Neural cell (in vitro differentiated cells): ENCODE measurements at regions not wholly inside any gene's neighbourhood (a gene's known extent, or its start where the extent isn't known, plus 50 kb on each side); places are given as distances from the start of the nearest gene placed in this dataset.

Experiments used
- EP300 ChIP-seq: fragments of 450-650 bp; conservative IDR thresholded peaks from 2 replicates; pipeline ENCODE4 v1.6.1; 2014; ENCODE audit warnings: antibody characterized with exemption, mild to moderate bottlenecking, moderate library complexity; ENCODE audit not compliant: poor library complexity, severe bottlenecking
- EZH2 ChIP-seq: fragments of 200-600, 300-800 bp; shearing (Covaris generic), sonication (generic); IDR thresholded peaks from 2 replicates; pipeline ENCODE4 v1.6.1; 2014; ENCODE audit warnings: antibody characterized with exemption, low read length, borderline replicate concordance, mild to moderate bottlenecking; ENCODE audit not compliant: insufficient read depth, poor library complexity, severe bottlenecking
- RAD21 ChIP-seq: fragments of 450-650 bp; conservative IDR thresholded peaks from 2 replicates; pipeline ENCODE4 v1.6.1; 2014; ENCODE audit warnings: antibody characterized with exemption, mild to moderate bottlenecking, moderate library complexity
- SMC3 ChIP-seq: fragments of 450-650 bp; conservative IDR thresholded peaks from 2 replicates; pipeline ENCODE4 v1.6.1; 2014; ENCODE audit warnings: antibody characterized with exemption, mild to moderate bottlenecking, moderate library complexity; ENCODE audit not compliant: poor library complexity
- TF ChIP-seq, protein P1 (sequence below): fragments of 450-650 bp; IDR thresholded peaks from 2 replicates; pipeline ENCODE4 v1.5.1; 2014; ENCODE audit warnings: antibody characterized with exemption, mild to moderate bottlenecking, moderate library complexity; ENCODE audit not compliant: poor library complexity, severe bottlenecking

DNA sequence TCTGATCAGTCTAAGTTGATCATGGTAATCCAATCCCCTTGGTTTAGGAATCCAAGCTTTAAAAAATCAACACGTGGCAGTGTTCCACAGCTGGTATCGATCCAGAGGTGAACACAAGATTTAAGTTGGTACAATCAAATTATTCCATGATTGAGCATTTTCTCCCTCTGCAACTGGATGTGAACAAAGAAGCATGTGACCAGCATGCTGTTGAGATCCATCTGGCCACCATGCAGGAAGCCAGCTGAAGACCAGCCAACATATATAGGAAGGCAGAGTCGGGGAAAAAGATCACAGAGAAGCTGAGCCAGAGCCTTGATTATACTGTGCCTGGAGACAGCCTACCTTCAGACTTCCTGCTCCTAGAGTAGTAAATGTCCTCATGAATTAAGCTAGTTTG, 158.3 kb downstream of the SEC23A start:
- TF ChIP-seq SMC3 (no peak), EP300 (no peak), EZH2 (no peak), RAD21 (no peak)
- TF ChIP-seq, protein P1, sequence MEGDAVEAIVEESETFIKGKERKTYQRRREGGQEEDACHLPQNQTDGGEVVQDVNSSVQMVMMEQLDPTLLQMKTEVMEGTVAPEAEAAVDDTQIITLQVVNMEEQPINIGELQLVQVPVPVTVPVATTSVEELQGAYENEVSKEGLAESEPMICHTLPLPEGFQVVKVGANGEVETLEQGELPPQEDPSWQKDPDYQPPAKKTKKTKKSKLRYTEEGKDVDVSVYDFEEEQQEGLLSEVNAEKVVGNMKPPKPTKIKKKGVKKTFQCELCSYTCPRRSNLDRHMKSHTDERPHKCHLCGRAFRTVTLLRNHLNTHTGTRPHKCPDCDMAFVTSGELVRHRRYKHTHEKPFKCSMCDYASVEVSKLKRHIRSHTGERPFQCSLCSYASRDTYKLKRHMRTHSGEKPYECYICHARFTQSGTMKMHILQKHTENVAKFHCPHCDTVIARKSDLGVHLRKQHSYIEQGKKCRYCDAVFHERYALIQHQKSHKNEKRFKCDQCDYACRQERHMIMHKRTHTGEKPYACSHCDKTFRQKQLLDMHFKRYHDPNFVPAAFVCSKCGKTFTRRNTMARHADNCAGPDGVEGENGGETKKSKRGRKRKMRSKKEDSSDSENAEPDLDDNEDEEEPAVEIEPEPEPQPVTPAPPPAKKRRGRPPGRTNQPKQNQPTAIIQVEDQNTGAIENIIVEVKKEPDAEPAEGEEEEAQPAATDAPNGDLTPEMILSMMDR = no peak
